ENCODE measurements at regions not wholly inside any gene's neighbourhood (a gene's known extent, or its start where the extent isn't known, plus 50 kb on each side); places are given as distances from the start of the nearest gene placed in this dataset.

GRCh38 chr2:150963336-150963735 lies 298.3 kb downstream of the RBM43 start:
- TF ChIP-seq YY1 (tag by site-specific recombination; IDR thresholded peaks at IDR 0.05) (no peak), PRDM10 (tag by site-specific recombination; IDR thresholded peaks at IDR 0.05) (no peak), ZNF121 (tag by site-specific recombination; IDR thresholded peaks at IDR 0.05) (no peak), ZNF394 (tag by site-specific recombination; IDR thresholded peaks at IDR 0.05; ENCODE audit: borderline replicate concordance) (no peak), ZNF350 (tag by site-specific recombination; IDR thresholded peaks at IDR 0.05) (no peak), ZNF292 (tag by site-specific recombination; IDR thresholded peaks at IDR 0.05; ENCODE audit: borderline replicate concordance, low read depth) (no peak), ZBTB7A (tag by site-specific recombination; IDR thresholded peaks at IDR 0.05; ENCODE audit: low read depth) (no peak), SP2 (tag by site-specific recombination; IDR thresholded peaks at IDR 0.05) (no peak)
- TF ChIP-seq, protein P1, sequence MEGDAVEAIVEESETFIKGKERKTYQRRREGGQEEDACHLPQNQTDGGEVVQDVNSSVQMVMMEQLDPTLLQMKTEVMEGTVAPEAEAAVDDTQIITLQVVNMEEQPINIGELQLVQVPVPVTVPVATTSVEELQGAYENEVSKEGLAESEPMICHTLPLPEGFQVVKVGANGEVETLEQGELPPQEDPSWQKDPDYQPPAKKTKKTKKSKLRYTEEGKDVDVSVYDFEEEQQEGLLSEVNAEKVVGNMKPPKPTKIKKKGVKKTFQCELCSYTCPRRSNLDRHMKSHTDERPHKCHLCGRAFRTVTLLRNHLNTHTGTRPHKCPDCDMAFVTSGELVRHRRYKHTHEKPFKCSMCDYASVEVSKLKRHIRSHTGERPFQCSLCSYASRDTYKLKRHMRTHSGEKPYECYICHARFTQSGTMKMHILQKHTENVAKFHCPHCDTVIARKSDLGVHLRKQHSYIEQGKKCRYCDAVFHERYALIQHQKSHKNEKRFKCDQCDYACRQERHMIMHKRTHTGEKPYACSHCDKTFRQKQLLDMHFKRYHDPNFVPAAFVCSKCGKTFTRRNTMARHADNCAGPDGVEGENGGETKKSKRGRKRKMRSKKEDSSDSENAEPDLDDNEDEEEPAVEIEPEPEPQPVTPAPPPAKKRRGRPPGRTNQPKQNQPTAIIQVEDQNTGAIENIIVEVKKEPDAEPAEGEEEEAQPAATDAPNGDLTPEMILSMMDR (tag by site-specific recombination; IDR thresholded peaks at IDR 0.05): no peak
- TF ChIP-seq, protein P2, sequence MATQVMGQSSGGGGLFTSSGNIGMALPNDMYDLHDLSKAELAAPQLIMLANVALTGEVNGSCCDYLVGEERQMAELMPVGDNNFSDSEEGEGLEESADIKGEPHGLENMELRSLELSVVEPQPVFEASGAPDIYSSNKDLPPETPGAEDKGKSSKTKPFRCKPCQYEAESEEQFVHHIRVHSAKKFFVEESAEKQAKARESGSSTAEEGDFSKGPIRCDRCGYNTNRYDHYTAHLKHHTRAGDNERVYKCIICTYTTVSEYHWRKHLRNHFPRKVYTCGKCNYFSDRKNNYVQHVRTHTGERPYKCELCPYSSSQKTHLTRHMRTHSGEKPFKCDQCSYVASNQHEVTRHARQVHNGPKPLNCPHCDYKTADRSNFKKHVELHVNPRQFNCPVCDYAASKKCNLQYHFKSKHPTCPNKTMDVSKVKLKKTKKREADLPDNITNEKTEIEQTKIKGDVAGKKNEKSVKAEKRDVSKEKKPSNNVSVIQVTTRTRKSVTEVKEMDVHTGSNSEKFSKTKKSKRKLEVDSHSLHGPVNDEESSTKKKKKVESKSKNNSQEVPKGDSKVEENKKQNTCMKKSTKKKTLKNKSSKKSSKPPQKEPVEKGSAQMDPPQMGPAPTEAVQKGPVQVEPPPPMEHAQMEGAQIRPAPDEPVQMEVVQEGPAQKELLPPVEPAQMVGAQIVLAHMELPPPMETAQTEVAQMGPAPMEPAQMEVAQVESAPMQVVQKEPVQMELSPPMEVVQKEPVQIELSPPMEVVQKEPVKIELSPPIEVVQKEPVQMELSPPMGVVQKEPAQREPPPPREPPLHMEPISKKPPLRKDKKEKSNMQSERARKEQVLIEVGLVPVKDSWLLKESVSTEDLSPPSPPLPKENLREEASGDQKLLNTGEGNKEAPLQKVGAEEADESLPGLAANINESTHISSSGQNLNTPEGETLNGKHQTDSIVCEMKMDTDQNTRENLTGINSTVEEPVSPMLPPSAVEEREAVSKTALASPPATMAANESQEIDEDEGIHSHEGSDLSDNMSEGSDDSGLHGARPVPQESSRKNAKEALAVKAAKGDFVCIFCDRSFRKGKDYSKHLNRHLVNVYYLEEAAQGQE (tag by site-specific recombination; IDR thresholded peaks at IDR 0.05): no peak

Measured in HEK293 (cell line).